Left ventricle myocardium inferior (tissue), 1 donor: ENCODE measurements at regions not wholly inside any gene's neighbourhood (a gene's known extent, or its start where the extent isn't known, plus 50 kb on each side); places are given as distances from the start of the nearest gene placed in this dataset.
A peak's percentile ranks its signal among the peaks of the same experiment; 100 is the strongest.

ENCODE experiments used
- DNase-seq: peaks from one replicate; pipeline ENCODE4 v3.0.0-alpha.2; 2020
- H3K27ac ChIP-seq: fragments of 200-600 bp; replicated peaks from 2 replicates; pipeline ENCODE4 v1.8.0; 2021
- H3K27me3 ChIP-seq: fragments of 200-600 bp; 2 replicates; pipeline ENCODE4 v1.8.0; 2021; ENCODE audit warnings: low read depth
- H3K36me3 ChIP-seq: fragments of 200-600 bp; 2 replicates; pipeline ENCODE4 v1.8.0; 2021
- H3K4me1 ChIP-seq: fragments of 200-600 bp; 2 replicates; pipeline ENCODE4 v1.8.0; 2021
- H3K4me3 ChIP-seq: fragments of 200-600 bp; 2 replicates; pipeline ENCODE4 v1.8.0; 2021; ENCODE audit warnings: mild to moderate bottlenecking, moderate library complexity
- H3K9me3 ChIP-seq: fragments of 200-600 bp; replicated peaks from 2 replicates; pipeline ENCODE4 v1.8.0; 2021
- intact Hi-C: fragments of 100-400 bp; cut with micrococcal nuclease; formaldehyde crosslinking; loops from one replicate; pipeline ENCODE4 v1.11.0; 2022
- TF ChIP-seq, protein P1 (sequence below): fragments of 200-600 bp; IDR thresholded peaks from 2 replicates; pipeline ENCODE4 v1.8.0; 2021; ENCODE audit warnings: antibody characterized with exemption, mild to moderate bottlenecking, borderline replicate concordance
- donor health status: DM: no; HTN: yes; CAD: no; lungs with severe emphysema.

DNA sequence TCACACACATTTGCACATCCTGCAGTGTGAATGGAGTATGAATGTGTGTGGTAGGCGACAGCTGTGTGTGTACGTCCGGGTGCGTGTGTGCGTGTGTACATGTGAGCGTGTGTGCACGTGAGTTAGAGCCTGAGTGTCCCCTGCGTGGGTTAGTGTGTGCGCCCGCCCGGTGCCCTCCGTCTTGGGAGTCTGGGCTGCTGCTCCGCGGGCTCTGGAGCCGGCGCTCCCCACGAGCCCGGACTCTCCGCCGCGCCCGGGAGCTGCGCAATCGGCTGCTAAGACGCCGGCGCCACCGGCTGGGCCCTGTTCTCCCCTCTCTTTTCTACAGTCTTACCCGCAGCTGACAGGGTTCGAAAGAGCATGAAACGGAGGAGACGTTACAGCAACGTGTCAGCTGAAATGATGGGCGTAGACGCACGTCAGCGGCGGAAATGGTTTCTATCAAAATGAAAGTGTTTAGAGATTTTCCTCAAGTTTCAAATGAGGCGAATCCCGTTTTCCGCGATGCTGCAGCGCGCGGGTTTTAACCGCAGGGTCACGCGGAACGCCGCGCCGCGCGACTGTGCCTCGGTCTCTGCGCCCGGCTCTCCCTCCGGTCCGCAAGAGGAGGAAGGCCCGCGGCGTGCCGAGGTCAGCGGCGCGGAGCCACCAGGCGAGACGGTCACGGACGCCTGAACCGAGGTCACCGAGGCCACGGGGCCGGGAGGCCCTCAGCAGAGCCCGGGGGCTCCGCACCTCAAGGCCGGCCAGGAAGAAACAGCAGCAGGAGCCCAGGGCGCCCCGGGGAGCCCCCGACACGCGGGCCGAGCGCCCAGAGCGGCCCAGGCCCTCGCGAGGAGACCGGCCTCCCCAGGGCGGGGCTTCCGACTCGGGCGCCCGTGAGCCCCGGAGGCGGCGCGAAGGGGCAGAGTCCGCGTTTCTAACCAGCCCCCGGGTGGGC, 95.3 kb upstream of the BHLHE23 start:
- DNase-seq: peak; percentile 19
- H3K36me3 ChIP-seq: no peaks in the 10 kb centered on the region
- peaks cover 5% of the 10 kb centered on the region for H3K9me3 ChIP-seq
- peaks cover 95% of the 10 kb centered on the region for H3K27me3 ChIP-seq
- TF ChIP-seq, protein P1, sequence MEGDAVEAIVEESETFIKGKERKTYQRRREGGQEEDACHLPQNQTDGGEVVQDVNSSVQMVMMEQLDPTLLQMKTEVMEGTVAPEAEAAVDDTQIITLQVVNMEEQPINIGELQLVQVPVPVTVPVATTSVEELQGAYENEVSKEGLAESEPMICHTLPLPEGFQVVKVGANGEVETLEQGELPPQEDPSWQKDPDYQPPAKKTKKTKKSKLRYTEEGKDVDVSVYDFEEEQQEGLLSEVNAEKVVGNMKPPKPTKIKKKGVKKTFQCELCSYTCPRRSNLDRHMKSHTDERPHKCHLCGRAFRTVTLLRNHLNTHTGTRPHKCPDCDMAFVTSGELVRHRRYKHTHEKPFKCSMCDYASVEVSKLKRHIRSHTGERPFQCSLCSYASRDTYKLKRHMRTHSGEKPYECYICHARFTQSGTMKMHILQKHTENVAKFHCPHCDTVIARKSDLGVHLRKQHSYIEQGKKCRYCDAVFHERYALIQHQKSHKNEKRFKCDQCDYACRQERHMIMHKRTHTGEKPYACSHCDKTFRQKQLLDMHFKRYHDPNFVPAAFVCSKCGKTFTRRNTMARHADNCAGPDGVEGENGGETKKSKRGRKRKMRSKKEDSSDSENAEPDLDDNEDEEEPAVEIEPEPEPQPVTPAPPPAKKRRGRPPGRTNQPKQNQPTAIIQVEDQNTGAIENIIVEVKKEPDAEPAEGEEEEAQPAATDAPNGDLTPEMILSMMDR: no peak
- intact Hi-C loops: no loop called here
- H3K27ac ChIP-seq: peak overlapping the region; percentile 73
- peaks cover 12% of the 10 kb centered on the region for H3K4me1 ChIP-seq
- H3K4me3 ChIP-seq: peak overlapping the region; percentile 77

DNA sequence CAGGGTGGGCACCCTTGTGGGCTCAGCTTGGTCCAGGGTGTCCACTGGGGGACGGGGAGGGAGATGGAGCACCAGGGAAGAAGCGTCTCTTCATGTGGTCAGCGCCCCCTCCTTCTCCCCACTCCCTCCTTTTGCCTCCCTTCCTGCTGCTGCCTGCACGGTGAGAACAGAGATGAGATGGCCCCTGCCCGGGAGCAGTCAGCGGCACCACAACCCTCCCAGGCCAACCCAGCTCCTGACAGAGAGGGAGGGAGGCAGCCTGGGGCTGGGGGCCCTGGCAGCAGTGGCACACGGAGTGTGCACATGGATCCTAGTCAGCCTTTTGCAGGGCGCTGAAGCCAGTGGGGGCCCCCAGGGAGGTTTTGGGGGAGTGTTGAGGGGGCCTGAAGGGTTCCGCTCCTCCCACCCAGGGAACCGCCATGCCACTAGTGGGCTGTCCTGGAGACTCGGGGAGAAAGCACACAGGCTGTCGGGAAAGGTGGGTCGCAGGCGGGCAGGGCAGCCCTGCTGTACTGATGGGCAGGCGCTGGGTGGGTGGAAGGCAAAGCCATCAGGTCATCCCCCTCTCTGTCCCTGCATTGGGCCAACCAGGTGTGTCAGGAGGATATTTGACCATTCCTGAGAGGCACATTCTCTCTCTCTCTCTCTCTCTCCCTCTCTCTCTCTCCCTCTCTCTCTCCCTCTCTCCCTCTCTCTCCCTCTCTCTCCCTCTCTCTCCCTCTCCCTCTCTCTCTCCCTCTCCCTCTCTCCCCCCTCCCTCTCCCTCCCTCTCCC, 94.3 kb upstream of the BHLHE23 start:
- no peaks in the 10 kb centered on the region for H3K9me3 ChIP-seq
- peaks cover 12% of the 10 kb centered on the region for H3K4me1 ChIP-seq
- TF ChIP-seq, protein P1: no peak
- no peak overlapping the region for H3K27ac ChIP-seq
- no peak overlapping the region for H3K4me3 ChIP-seq
- no peaks in the 10 kb centered on the region for H3K36me3 ChIP-seq
- peaks cover 96% of the 10 kb centered on the region for H3K27me3 ChIP-seq
- peak; percentile 7 for DNase-seq
- intact Hi-C loops: no loop called here

- Histone ChIP-seq H3K36me3 (no peaks in the 10 kb centered on the region), H3K4me3 (no peak overlapping the region), H3K27ac (no peak overlapping the region), H3K4me1 (peaks cover 12% of the 10 kb centered on the region), H3K9me3 (no peaks in the 10 kb centered on the region), H3K27me3 (peaks cover 96% of the 10 kb centered on the region)
- TF ChIP-seq, protein P1: no peak
- intact Hi-C loops: no loop called here
- peak; percentile 8 for DNase-seq
Measured at GRCh38 chr20:63100174-63100925, 93.6 kb upstream of the BHLHE23 start.

- Histone ChIP-seq H3K36me3 (no peaks in the 10 kb centered on the region), H3K27ac (no peak overlapping the region), H3K27me3 (peaks cover 96% of the 10 kb centered on the region), H3K4me3 (no peak overlapping the region), H3K4me1 (peaks cover 12% of the 10 kb centered on the region), H3K9me3 (no peaks in the 10 kb centered on the region)
- intact Hi-C loops: no loop called here
- peak; percentile 3 for DNase-seq
- TF ChIP-seq, protein P1: no peak
Measured at GRCh38 chr20:63099456-63100173, 92.9 kb upstream of the BHLHE23 start.
